RPMI7951 (cell line): ENCODE measurements at regions not wholly inside any gene's neighbourhood (a gene's known extent, or its start where the extent isn't known, plus 50 kb on each side); places are given as distances from the start of the nearest gene placed in this dataset.
"Not testable (repeated sequence)": the region's sequence is repeated elsewhere in the genome, so short reads cannot be mapped to it uniquely, and the experiment has no call there.

Experiments used
- DNase-seq: peaks from one replicate; pipeline ENCODE4 v3.0.0-alpha.2; 2012; ENCODE audit warnings: low read depth

- no peak for DNase-seq
These were observed 405.6 kb upstream of the TOM1L1 start for GRCh38 chr17:54494721-54495715.

GRCh38 chr17:54505404-54505803 is 395.2 kb upstream of the TOM1L1 start:
- no peak for DNase-seq

- DNase-seq: no peak
These were observed 381.9 kb upstream of the TOM1L1 start for GRCh38 chr17:54518706-54519105.

- no peak for DNase-seq
These were observed 379.5 kb upstream of the TOM1L1 start for GRCh38 chr17:54521137-54521536.

GRCh38 chr17:54524501-54524900 is 376.2 kb upstream of the TOM1L1 start:
- no peak for DNase-seq

- no peak for DNase-seq
These were observed 372.7 kb upstream of the TOM1L1 start for GRCh38 chr17:54527941-54528340.

- no peak for DNase-seq
These were observed 370.3 kb upstream of the TOM1L1 start for GRCh38 chr17:54530398-54530797.

GRCh38 chr17:54536306-54536705 is 364.3 kb upstream of the TOM1L1 start:
- no peak for DNase-seq

GRCh38 chr17:54537656-54538055 is 363.0 kb upstream of the TOM1L1 start:
- no peak for DNase-seq

GRCh38 chr17:54544249-54544648 is 356.4 kb upstream of the TOM1L1 start:
- no peak for DNase-seq

- no peak for DNase-seq
These were observed 340.8 kb upstream of the TOM1L1 start for GRCh38 chr17:54559883-54560282.

- no peak for DNase-seq
These were observed 292.0 kb upstream of the TOM1L1 start for GRCh38 chr17:54608634-54609155.

- DNase-seq: no peak
These were observed 280.2 kb upstream of the TOM1L1 start for GRCh38 chr17:54620399-54620978.

- no peak for DNase-seq
These were observed 276.9 kb upstream of the TOM1L1 start for GRCh38 chr17:54623746-54624145.

GRCh38 chr17:54626146-54626703 is 274.4 kb upstream of the TOM1L1 start:
- DNase-seq: no peak

GRCh38 chr17:54639426-54639825 is 261.2 kb upstream of the TOM1L1 start:
- DNase-seq: not testable (repeated sequence)

GRCh38 chr17:54662978-54663876 is 237.4 kb upstream of the TOM1L1 start:
- DNase-seq: no peak

GRCh38 chr17:54666559-54666958 is 234.1 kb upstream of the TOM1L1 start:
- no peak for DNase-seq

- no peak for DNase-seq
These were observed 222.5 kb upstream of the TOM1L1 start for GRCh38 chr17:54678158-54678557.

GRCh38 chr17:54680410-54680809 is 220.2 kb upstream of the TOM1L1 start:
- DNase-seq: no peak

- DNase-seq: no peak
These were observed 206.3 kb upstream of the TOM1L1 start for GRCh38 chr17:54694287-54694887.
